ENCODE measurements at regions not wholly inside any gene's neighbourhood (a gene's known extent, or its start where the extent isn't known, plus 50 kb on each side); places are given as distances from the start of the nearest gene placed in this dataset.

GRCh38 chr17:13765701-13766100, 164.0 kb upstream of the HS3ST3A1 start:
- no peak for DNase-seq
- H3K4me1 ChIP-seq = no peaks in the 10 kb centered on the region

GRCh38 chr17:13770702-13771101, 169.0 kb upstream of the HS3ST3A1 start:
- H3K9me3 ChIP-seq = no peaks in the 10 kb centered on the region
- H3K4me1 ChIP-seq = no peaks in the 10 kb centered on the region
- no peak overlapping the region for H3K4me3 ChIP-seq
- WGBS, 3 donors = 84 to 90% (median 88%) methylated on average over 3 of the region's 3 CpGs
- no peaks in the 10 kb centered on the region for H3K36me3 ChIP-seq (ENCODE audit: insufficient read depth in 1 of 2, low read depth in 1 of 2)
- no peak overlapping the region for H3K27ac ChIP-seq
- ATAC-seq = no peak
- TF ChIP-seq CTCF (IDR thresholded peaks at IDR 0.05) = no peak
- no peaks in the 10 kb centered on the region for H3K27me3 ChIP-seq (ENCODE audit: insufficient read depth in 3 of 3, low read length in 2 of 3)
- intact Hi-C loops (cut with DNase I) = no loop called here
- DNase-seq = no peak

More at GRCh38 chr17:13765701-13766100, 164.0 kb upstream of the HS3ST3A1 start:
- no peaks in the 10 kb centered on the region for H3K9me3 ChIP-seq
- no peak overlapping the region for H3K27ac ChIP-seq
- no peaks in the 10 kb centered on the region for H3K36me3 ChIP-seq (ENCODE audit: insufficient read depth in 1 of 2, low read depth in 1 of 2)
- intact Hi-C loops (cut with DNase I) = no loop called here
- TF ChIP-seq CTCF (IDR thresholded peaks at IDR 0.05) = no peak
- H3K4me3 ChIP-seq = no peak overlapping the region
- ATAC-seq = no peak
- WGBS, 3 donors = 71 to 84% (median 78%) methylated on average over 2 of the region's 2 CpGs
- no peaks in the 10 kb centered on the region for H3K27me3 ChIP-seq (ENCODE audit: insufficient read depth in 3 of 3, low read length in 2 of 3)

- DNase-seq (no peak), ATAC-seq (no peak)
- no peaks in the 10 kb centered on the region for H3K9me3 ChIP-seq
- H3K4me1 ChIP-seq = no peaks in the 10 kb centered on the region
- intact Hi-C loops (cut with DNase I) = no loop called here
- WGBS, 3 donors = 22 to 35% (median 34%) methylated on average over 3 of the region's 3 CpGs
- H3K4me3 ChIP-seq = no peak overlapping the region
- peaks cover 0 to 2% (median 0%) of the 10 kb centered on the region in 3 donors for H3K27me3 ChIP-seq (ENCODE audit: insufficient read depth in 3 of 3, low read length in 2 of 3)
- H3K36me3 ChIP-seq (ENCODE audit: insufficient read depth in 1 of 2, low read depth in 1 of 2) = no peaks in the 10 kb centered on the region
- H3K27ac ChIP-seq = no peak overlapping the region
- no peak for TF ChIP-seq CTCF (IDR thresholded peaks at IDR 0.05)
These were observed 173.7 kb upstream of the HS3ST3A1 start for GRCh38 chr17:13775450-13775849.

- no peak overlapping the region for H3K4me3 ChIP-seq
- no peaks in the 10 kb centered on the region for H3K9me3 ChIP-seq
- TF ChIP-seq CTCF (IDR thresholded peaks at IDR 0.05) = no peak
- peaks cover 0 to 2% (median 0%) of the 10 kb centered on the region in 3 donors for H3K27me3 ChIP-seq (ENCODE audit: insufficient read depth in 3 of 3, low read length in 2 of 3)
- H3K4me1 ChIP-seq = no peaks in the 10 kb centered on the region
- ATAC-seq = peak in 3 of 4 donors; percentile 30 to 65 (median 40)
- DNase-seq = no peak
- intact Hi-C loops (cut with DNase I) = no loop called here
- no peak overlapping the region for H3K27ac ChIP-seq
- H3K36me3 ChIP-seq (ENCODE audit: insufficient read depth in 1 of 2, low read depth in 1 of 2) = no peaks in the 10 kb centered on the region
- 50 to 66% (median 62%) methylated on average over 7 of the region's 7 CpGs for WGBS, 3 donors
These were observed 174.4 kb upstream of the HS3ST3A1 start for GRCh38 chr17:13776027-13776551.

- TF ChIP-seq CTCF (IDR thresholded peaks at IDR 0.05) = no peak
- WGBS, 3 donors = 92 to 93% (median 92%) methylated on average over 7 of the region's 7 CpGs
These were observed 175.3 kb upstream of the HS3ST3A1 start for GRCh38 chr17:13777003-13777402.

More at GRCh38 chr17:13777003-13777402, 175.3 kb upstream of the HS3ST3A1 start:
- Histone ChIP-seq H3K4me3 (no peak overlapping the region), H3K9me3 (no peaks in the 10 kb centered on the region), H3K27ac (no peak overlapping the region), H3K4me1 (no peaks in the 10 kb centered on the region), H3K36me3 (ENCODE audit: insufficient read depth in 1 of 2, low read depth in 1 of 2) (no peaks in the 10 kb centered on the region), H3K27me3 (ENCODE audit: insufficient read depth in 3 of 3, low read length in 2 of 3) (peaks cover 0 to 2% (median 0%) of the 10 kb centered on the region in 3 donors)
- intact Hi-C loops (cut with DNase I) = no loop called here
- DNase-seq = no peak
- ATAC-seq = no peak

All from psoas muscle (tissue), 7 donors.